ENCODE measurements at regions not wholly inside any gene's neighbourhood (a gene's known extent, or its start where the extent isn't known, plus 50 kb on each side); places are given as distances from the start of the nearest gene placed in this dataset.

DNA sequence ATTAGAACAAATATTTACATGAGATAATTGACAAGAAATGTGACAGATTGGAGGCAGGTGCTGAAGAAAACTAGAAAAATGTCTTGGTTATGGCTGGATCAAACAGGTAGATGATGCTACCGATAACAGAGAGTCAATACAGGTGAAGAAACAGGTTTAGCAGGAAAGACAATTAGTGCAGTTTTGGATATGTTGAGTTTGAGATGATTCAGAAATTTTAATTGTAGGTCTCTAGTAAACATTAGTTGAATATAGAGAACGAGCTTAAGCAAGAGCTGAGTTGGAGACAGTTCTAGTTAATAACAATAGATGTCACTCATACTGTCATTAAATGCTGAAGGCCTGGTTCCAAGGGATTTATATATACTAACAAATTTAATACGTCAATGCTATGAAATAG is 524.4 kb downstream of the NSUN3 start:
- no peaks in the 10 kb centered on the region for H3K9me3 ChIP-seq (replicated peaks in 1 of 2; ENCODE audit: control insufficient read depth in 2 of 2, insufficient read depth in 1 of 2, low read depth in 1 of 2, low read length in 2 of 2)
- H3K4me2 ChIP-seq (ENCODE audit: insufficient read depth, low read length, poor library complexity, severe bottlenecking) = no peak overlapping the region
- no peak overlapping the region for H4K8ac ChIP-seq (ENCODE audit: low read depth, low read length)
- no CpG with 5 or more reads among the region's 3 CpGs for WGBS, 2 donors (ENCODE audit: extremely low coverage in 2 of 2, insufficient read length in 2 of 2, insufficient replicate concordance in 1 of 2)
- H4K91ac ChIP-seq (ENCODE audit: low read depth, low read length, poor library complexity) = no peak overlapping the region
- no peak overlapping the region for H2AFZ ChIP-seq (ENCODE audit: low read length)
- no peak overlapping the region for H2BK5ac ChIP-seq (ENCODE audit: low read length)
- no peaks in the 10 kb centered on the region for H3K27me3 ChIP-seq (ENCODE audit: control insufficient read depth in 3 of 3, insufficient read depth in 3 of 3, low read depth in 1 of 3, low read length in 3 of 3)
- H2AK5ac ChIP-seq (ENCODE audit: low read depth, low read length) = no peak overlapping the region
- H2BK120ac ChIP-seq (ENCODE audit: low read depth, low read length) = no peak overlapping the region
- no peak for DNase-seq (ENCODE audit: low spot score)
- no peaks in the 10 kb centered on the region for H3K4me1 ChIP-seq (ENCODE audit: control insufficient read depth in 2 of 2, insufficient read depth in 1 of 2, low read depth in 1 of 2, low read length in 2 of 2)
- no peaks in the 10 kb centered on the region for H3K36me3 ChIP-seq (replicated peaks in 1 of 2; ENCODE audit: control insufficient read depth in 2 of 2, insufficient read depth in 2 of 2, low read length in 2 of 2)
- H3K23ac ChIP-seq (ENCODE audit: low read depth, low read length, poor library complexity) = no peak overlapping the region
- no peak overlapping the region for H3K18ac ChIP-seq (ENCODE audit: low read length)
- H3K9ac ChIP-seq (ENCODE audit: low read depth, low read length, poor library complexity) = no peak overlapping the region
- no peaks in the 10 kb centered on the region for H3K79me1 ChIP-seq (ENCODE audit: low read depth, low read length)
- no peak overlapping the region for H3K4me3 ChIP-seq (ENCODE audit: low read length in 2 of 2)
- no peak overlapping the region for H3K14ac ChIP-seq (ENCODE audit: low read length)
- no peak overlapping the region for H3K27ac ChIP-seq (replicated peaks; ENCODE audit: low read length)
- no peak overlapping the region for H2BK12ac ChIP-seq (ENCODE audit: low read length)
- H3K4ac ChIP-seq (ENCODE audit: low read length) = no peak overlapping the region
- no peak overlapping the region for H2BK15ac ChIP-seq (ENCODE audit: low read length)

DNA sequence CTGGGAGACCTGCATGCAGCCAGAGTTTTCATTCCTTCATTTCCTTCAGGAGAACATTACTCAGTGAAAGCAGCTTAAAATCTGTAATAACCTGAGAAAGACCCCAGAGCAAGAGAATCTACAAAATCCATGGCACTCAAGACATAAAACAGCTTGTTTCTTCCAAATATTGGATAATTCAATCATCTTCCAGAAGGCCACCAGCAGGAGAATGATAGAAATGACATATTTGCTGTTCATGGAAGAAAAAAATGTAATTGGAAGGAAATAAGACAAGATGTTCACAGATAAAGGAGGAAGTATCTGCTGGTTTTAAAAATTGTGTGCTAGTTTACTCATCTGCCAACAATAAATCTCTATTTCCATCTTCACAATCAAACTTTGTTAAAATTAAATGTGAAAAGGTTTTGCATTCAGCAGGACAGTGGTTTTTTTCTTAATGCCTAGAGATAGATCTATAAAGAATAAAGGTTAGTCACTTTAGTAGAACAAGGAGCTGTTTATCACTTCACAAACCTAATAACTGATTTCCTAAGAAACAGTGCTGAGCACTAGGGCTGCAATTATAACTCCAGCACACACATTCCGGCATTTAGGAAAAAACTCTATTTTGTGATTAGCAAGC is 530.8 kb downstream of the NSUN3 start:
- no peak overlapping the region for H3K14ac ChIP-seq (ENCODE audit: low read length)
- no peaks in the 10 kb centered on the region for H3K9me3 ChIP-seq (replicated peaks in 1 of 2; ENCODE audit: control insufficient read depth in 2 of 2, insufficient read depth in 1 of 2, low read depth in 1 of 2, low read length in 2 of 2)
- no peak overlapping the region for H2AK5ac ChIP-seq (ENCODE audit: low read depth, low read length)
- no peak overlapping the region for H2AFZ ChIP-seq (ENCODE audit: low read length)
- no peaks in the 10 kb centered on the region for H3K27me3 ChIP-seq (ENCODE audit: control insufficient read depth in 3 of 3, insufficient read depth in 3 of 3, low read depth in 1 of 3, low read length in 3 of 3)
- no peak overlapping the region for H2BK15ac ChIP-seq (ENCODE audit: low read length)
- no peak overlapping the region for H4K8ac ChIP-seq (ENCODE audit: low read depth, low read length)
- no peaks in the 10 kb centered on the region for H3K36me3 ChIP-seq (replicated peaks in 1 of 2; ENCODE audit: control insufficient read depth in 2 of 2, insufficient read depth in 2 of 2, low read length in 2 of 2)
- no peak overlapping the region for H3K4ac ChIP-seq (ENCODE audit: low read length)
- H3K79me1 ChIP-seq (ENCODE audit: low read depth, low read length) = no peaks in the 10 kb centered on the region
- H2BK5ac ChIP-seq (ENCODE audit: low read length) = no peak overlapping the region
- no peaks in the 10 kb centered on the region for H3K4me1 ChIP-seq (ENCODE audit: control insufficient read depth in 2 of 2, insufficient read depth in 1 of 2, low read depth in 1 of 2, low read length in 2 of 2)
- H3K27ac ChIP-seq (replicated peaks; ENCODE audit: low read length) = no peak overlapping the region
- no peak overlapping the region for H3K4me2 ChIP-seq (ENCODE audit: insufficient read depth, low read length, poor library complexity, severe bottlenecking)
- H3K23ac ChIP-seq (ENCODE audit: low read depth, low read length, poor library complexity) = no peak overlapping the region
- H3K9ac ChIP-seq (ENCODE audit: low read depth, low read length, poor library complexity) = no peak overlapping the region
- no peak overlapping the region for H2BK120ac ChIP-seq (ENCODE audit: low read depth, low read length)
- no CpG with 5 or more reads among the region's 1 CpG for WGBS, 2 donors (ENCODE audit: extremely low coverage in 2 of 2, insufficient read length in 2 of 2, insufficient replicate concordance in 1 of 2)
- H2BK12ac ChIP-seq (ENCODE audit: low read length) = no peak overlapping the region
- H3K4me3 ChIP-seq (ENCODE audit: low read length in 2 of 2) = no peak overlapping the region
- no peak for DNase-seq (ENCODE audit: low spot score)
- no peak overlapping the region for H4K91ac ChIP-seq (ENCODE audit: low read depth, low read length, poor library complexity)
- H3K18ac ChIP-seq (ENCODE audit: low read length) = no peak overlapping the region

DNA sequence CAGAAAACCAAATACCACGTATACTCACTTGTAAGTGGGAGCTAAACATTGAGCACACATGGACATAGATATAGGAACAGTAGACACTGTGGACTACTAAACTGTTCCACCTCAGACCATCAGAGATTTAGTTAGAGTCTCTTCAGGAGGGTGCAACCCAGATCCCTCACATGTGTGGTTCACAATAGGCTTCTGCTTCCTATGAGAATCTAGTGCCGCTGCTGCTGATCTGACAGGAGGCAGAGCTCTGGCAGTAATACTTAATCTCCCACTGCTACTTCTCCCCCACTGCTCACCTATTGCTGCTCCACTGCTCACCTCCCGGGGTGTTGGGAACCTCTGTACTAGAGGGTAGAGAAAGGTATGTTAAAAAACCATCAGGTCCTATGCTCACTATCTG is 533.3 kb downstream of the NSUN3 start:
- Histone ChIP-seq H3K27ac (replicated peaks; ENCODE audit: low read length) (no peak overlapping the region), H3K14ac (ENCODE audit: low read length) (no peak overlapping the region), H2BK120ac (ENCODE audit: low read depth, low read length) (no peak overlapping the region), H3K23ac (ENCODE audit: low read depth, low read length, poor library complexity) (no peak overlapping the region), H3K4me3 (ENCODE audit: low read length in 2 of 2) (no peak overlapping the region), H3K4ac (ENCODE audit: low read length) (no peak overlapping the region), H3K79me1 (ENCODE audit: low read depth, low read length) (no peaks in the 10 kb centered on the region), H2AK5ac (ENCODE audit: low read depth, low read length) (no peak overlapping the region), H4K91ac (ENCODE audit: low read depth, low read length, poor library complexity) (no peak overlapping the region), H2BK15ac (ENCODE audit: low read length) (no peak overlapping the region), H3K18ac (ENCODE audit: low read length) (no peak overlapping the region), H3K4me2 (ENCODE audit: insufficient read depth, low read length, poor library complexity, severe bottlenecking) (no peak overlapping the region), H3K9me3 (replicated peaks in 1 of 2; ENCODE audit: control insufficient read depth in 2 of 2, insufficient read depth in 1 of 2, low read depth in 1 of 2, low read length in 2 of 2) (no peaks in the 10 kb centered on the region), H2BK12ac (ENCODE audit: low read length) (no peak overlapping the region), H3K4me1 (ENCODE audit: control insufficient read depth in 2 of 2, insufficient read depth in 1 of 2, low read depth in 1 of 2, low read length in 2 of 2) (no peaks in the 10 kb centered on the region), H3K36me3 (replicated peaks in 1 of 2; ENCODE audit: control insufficient read depth in 2 of 2, insufficient read depth in 2 of 2, low read length in 2 of 2) (no peaks in the 10 kb centered on the region), H2BK5ac (ENCODE audit: low read length) (no peak overlapping the region), H3K27me3 (ENCODE audit: control insufficient read depth in 3 of 3, insufficient read depth in 3 of 3, low read depth in 1 of 3, low read length in 3 of 3) (no peaks in the 10 kb centered on the region), H4K8ac (ENCODE audit: low read depth, low read length) (no peak overlapping the region), H2AFZ (ENCODE audit: low read length) (no peak overlapping the region), H3K9ac (ENCODE audit: low read depth, low read length, poor library complexity) (no peak overlapping the region)
- WGBS, 2 donors (ENCODE audit: extremely low coverage in 2 of 2, insufficient read length in 2 of 2, insufficient replicate concordance in 1 of 2) = no CpG with 5 or more reads among the region's 3 CpGs
- DNase-seq (ENCODE audit: low spot score) = no peak

DNA sequence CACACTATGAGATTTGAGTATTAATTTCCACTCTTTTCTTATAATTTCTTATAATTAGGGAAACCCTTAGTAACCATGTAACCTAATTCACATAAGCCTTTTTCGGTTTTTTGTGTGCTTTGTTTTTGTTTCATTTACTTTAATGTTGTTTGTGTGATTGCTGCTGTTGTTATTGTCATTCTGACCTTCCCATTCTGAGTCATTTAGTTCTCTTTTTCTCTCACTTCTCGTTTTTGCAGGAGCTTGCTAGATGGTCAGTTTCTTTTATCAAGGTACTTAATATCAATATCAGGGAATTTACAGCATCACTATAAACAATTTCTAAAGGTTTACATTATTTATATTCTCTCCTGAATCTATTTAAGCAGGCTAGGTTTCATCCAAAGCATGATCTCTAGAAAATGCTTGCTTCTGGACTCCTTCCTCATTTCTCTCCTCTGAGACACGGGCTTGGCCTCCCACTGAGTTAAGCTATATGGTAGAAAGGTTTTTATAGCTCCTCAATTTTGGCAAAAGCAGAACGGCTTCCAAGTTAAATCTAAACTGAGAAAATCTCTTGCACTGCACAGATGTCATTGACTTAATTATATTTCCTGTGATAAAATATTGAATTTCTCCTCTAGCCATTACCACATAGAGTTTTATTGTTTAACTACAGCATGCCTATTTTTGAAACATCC is 534.2 kb downstream of the NSUN3 start:
- Histone ChIP-seq H2BK5ac (ENCODE audit: low read length) (no peak overlapping the region), H3K4me2 (ENCODE audit: insufficient read depth, low read length, poor library complexity, severe bottlenecking) (no peak overlapping the region), H3K18ac (ENCODE audit: low read length) (no peak overlapping the region), H4K8ac (ENCODE audit: low read depth, low read length) (no peak overlapping the region), H3K79me1 (ENCODE audit: low read depth, low read length) (no peaks in the 10 kb centered on the region), H2AFZ (ENCODE audit: low read length) (no peak overlapping the region), H3K14ac (ENCODE audit: low read length) (no peak overlapping the region), H3K9me3 (replicated peaks in 1 of 2; ENCODE audit: control insufficient read depth in 2 of 2, insufficient read depth in 1 of 2, low read depth in 1 of 2, low read length in 2 of 2) (no peaks in the 10 kb centered on the region), H3K23ac (ENCODE audit: low read depth, low read length, poor library complexity) (no peak overlapping the region), H3K36me3 (replicated peaks in 1 of 2; ENCODE audit: control insufficient read depth in 2 of 2, insufficient read depth in 2 of 2, low read length in 2 of 2) (no peaks in the 10 kb centered on the region), H2BK15ac (ENCODE audit: low read length) (no peak overlapping the region), H3K27me3 (ENCODE audit: control insufficient read depth in 3 of 3, insufficient read depth in 3 of 3, low read depth in 1 of 3, low read length in 3 of 3) (no peaks in the 10 kb centered on the region), H3K4me1 (ENCODE audit: control insufficient read depth in 2 of 2, insufficient read depth in 1 of 2, low read depth in 1 of 2, low read length in 2 of 2) (no peaks in the 10 kb centered on the region), H2AK5ac (ENCODE audit: low read depth, low read length) (no peak overlapping the region), H3K4me3 (ENCODE audit: low read length in 2 of 2) (no peak overlapping the region), H3K4ac (ENCODE audit: low read length) (no peak overlapping the region), H3K27ac (replicated peaks; ENCODE audit: low read length) (no peak overlapping the region), H4K91ac (ENCODE audit: low read depth, low read length, poor library complexity) (no peak overlapping the region), H2BK120ac (ENCODE audit: low read depth, low read length) (no peak overlapping the region), H3K9ac (ENCODE audit: low read depth, low read length, poor library complexity) (no peak overlapping the region), H2BK12ac (ENCODE audit: low read length) (no peak overlapping the region)
- no CpG with 5 or more reads among the region's 4 CpGs for WGBS, 2 donors (ENCODE audit: extremely low coverage in 2 of 2, insufficient read length in 2 of 2, insufficient replicate concordance in 1 of 2)
- no peak for DNase-seq (ENCODE audit: low spot score)

All from neuronal stem cell (in vitro differentiated cells).